ENCODE measurements at regions not wholly inside any gene's neighbourhood (a gene's known extent, or its start where the extent isn't known, plus 50 kb on each side); places are given as distances from the start of the nearest gene placed in this dataset.

GRCh38 chr21:22474403-22474802 lies 1476.2 kb downstream of the NCAM2 start:
- H3K27ac ChIP-seq (ENCODE audit: low read length), result no peak overlapping the region
- no peak overlapping the region for H3K4me3 ChIP-seq (ENCODE audit: low read length)
- 83% methylated on average over 1 of the region's 1 CpG for WGBS (ENCODE audit: insufficient coverage)
- peaks cover 8% of the 10 kb centered on the region for H3K9me3 ChIP-seq (ENCODE audit: control insufficient read depth, insufficient read depth, low read length)
- no peaks in the 10 kb centered on the region for H3K27me3 ChIP-seq (ENCODE audit: control insufficient read depth, insufficient read depth, low read length)
- H3K36me3 Mint-ChIP-seq, result peaks cover 10% of the 10 kb centered on the region
- no peak for DNase-seq
- no peaks in the 10 kb centered on the region for H3K4me1 ChIP-seq (ENCODE audit: control insufficient read depth, insufficient read depth, low read length)
- peaks cover 12 to 15% of the 10 kb centered on the region in 2 donors for H3K9me3 Mint-ChIP-seq
- no peaks in the 10 kb centered on the region for H3K4me1 Mint-ChIP-seq
- ATAC-seq, result no peak
- intact Hi-C loops (cut with micrococcal nuclease), result no loop called here
- no peaks in the 10 kb centered on the region for H3K36me3 ChIP-seq (ENCODE audit: control insufficient read depth, insufficient read depth, low read length)
- no peak overlapping the region for H3K4me3 Mint-ChIP-seq
- H3K27me3 Mint-ChIP-seq (ENCODE audit: low read depth in 2 of 2), result no peaks in the 10 kb centered on the region
- TF ChIP-seq CTCF (IDR thresholded peaks at IDR 0.05), result no peak
- H3K27ac Mint-ChIP-seq, result no peak overlapping the region

- TF ChIP-seq CTCF (IDR thresholded peaks at IDR 0.05), result no peak
- Mint-ChIP-seq H3K27ac (no peak overlapping the region), H3K27me3 (ENCODE audit: low read depth in 2 of 2) (no peaks in the 10 kb centered on the region), H3K4me3 (no peak overlapping the region), H3K4me1 (no peaks in the 10 kb centered on the region), H3K36me3 (peaks cover 10% of the 10 kb centered on the region), H3K9me3 (peaks cover 10 to 15% of the 10 kb centered on the region in 2 donors)
- Histone ChIP-seq H3K4me3 (ENCODE audit: low read length) (no peak overlapping the region), H3K9me3 (ENCODE audit: control insufficient read depth, insufficient read depth, low read length) (peaks cover 8% of the 10 kb centered on the region), H3K36me3 (ENCODE audit: control insufficient read depth, insufficient read depth, low read length) (no peaks in the 10 kb centered on the region), H3K27me3 (ENCODE audit: control insufficient read depth, insufficient read depth, low read length) (no peaks in the 10 kb centered on the region), H3K27ac (ENCODE audit: low read length) (no peak overlapping the region), H3K4me1 (ENCODE audit: control insufficient read depth, insufficient read depth, low read length) (no peaks in the 10 kb centered on the region)
- ATAC-seq (no peak), DNase-seq (no peak)
- WGBS (ENCODE audit: insufficient coverage), result 86% methylated on average over 1 of the region's 2 CpGs
- intact Hi-C loops (cut with micrococcal nuclease), result no loop called here
These were observed 1478.0 kb downstream of the NCAM2 start for GRCh38 chr21:22476214-22476613.

GRCh38 chr21:22476726-22477646 lies 1478.8 kb downstream of the NCAM2 start:
- Histone ChIP-seq H3K4me1 (ENCODE audit: control insufficient read depth, insufficient read depth, low read length) (no peaks in the 10 kb centered on the region), H3K36me3 (ENCODE audit: control insufficient read depth, insufficient read depth, low read length) (no peaks in the 10 kb centered on the region), H3K4me3 (ENCODE audit: low read length) (no peak overlapping the region), H3K27me3 (ENCODE audit: control insufficient read depth, insufficient read depth, low read length) (no peaks in the 10 kb centered on the region), H3K9me3 (ENCODE audit: control insufficient read depth, insufficient read depth, low read length) (peaks cover 8% of the 10 kb centered on the region), H3K27ac (ENCODE audit: low read length) (no peak overlapping the region)
- DNase-seq (no peak), ATAC-seq (no peak)
- H3K9me3 Mint-ChIP-seq, result peaks cover 10 to 18% of the 10 kb centered on the region in 2 donors
- no peak overlapping the region for H3K4me3 Mint-ChIP-seq
- WGBS (ENCODE audit: insufficient coverage), result 69% methylated on average over 2 of the region's 2 CpGs
- no peak overlapping the region for H3K27ac Mint-ChIP-seq
- no peak for TF ChIP-seq CTCF (IDR thresholded peaks at IDR 0.05)
- no peaks in the 10 kb centered on the region for H3K27me3 Mint-ChIP-seq (ENCODE audit: low read depth in 2 of 2)
- H3K36me3 Mint-ChIP-seq, result peaks cover 10% of the 10 kb centered on the region
- no peaks in the 10 kb centered on the region for H3K4me1 Mint-ChIP-seq
- intact Hi-C loops (cut with micrococcal nuclease), result no loop called here

Measured in natural killer cell (primary cell).